Neural progenitor cell (in vitro differentiated cells): ENCODE measurements at regions not wholly inside any gene's neighbourhood (a gene's known extent, or its start where the extent isn't known, plus 50 kb on each side); places are given as distances from the start of the nearest gene placed in this dataset.
"Not testable (repeated sequence)": the region's sequence is repeated elsewhere in the genome, so short reads cannot be mapped to it uniquely, and the experiment has no call there.

Experiments used
- DNase-seq: peaks from one replicate; pipeline ENCODE4 v3.0.0-alpha.2; 2016; ENCODE audit warnings: low spot score
- H2AFZ ChIP-seq: fragments of 200-600 bp; sonication (generic); replicated peaks from 2 replicates; pipeline ENCODE4 v1.6.1; 2016; ENCODE audit warnings: antibody characterized with exemption
- H3F3A ChIP-seq: fragments of 200-600 bp; sonication (generic); 2 replicates; pipeline ENCODE4 v1.6.1; 2016; ENCODE audit warnings: antibody characterized with exemption, low read depth
- H3K27ac ChIP-seq: fragments of 200-600 bp; sonication (generic); 2 replicates; pipeline ENCODE4 v1.5.1; 2016; ENCODE audit warnings: mild to moderate bottlenecking
- H3K27me3 ChIP-seq: fragments of 200-600 bp; sonication (generic); 2 replicates; pipeline ENCODE4 v1.6.1; 2016; ENCODE audit warnings: mild to moderate bottlenecking, moderate library complexity
- H3K36me3 ChIP-seq: fragments of 200-600 bp; sonication (generic); 2 replicates; pipeline ENCODE4 v1.5.1; 2016
- H3K4me1 ChIP-seq: fragments of 200-600 bp; sonication (generic); 2 replicates; pipeline ENCODE4 v1.6.1; 2016; ENCODE audit warnings: mixed run types
- H3K4me2 ChIP-seq: fragments of 200-600 bp; sonication (generic); 2 replicates; pipeline ENCODE4 v1.6.1; 2016
- H3K4me3 ChIP-seq: fragments of 200-600 bp; sonication (generic); 2 replicates; pipeline ENCODE4 v1.5.1; 2016
- H3K79me2 ChIP-seq: fragments of 200-600 bp; sonication (generic); 2 replicates; pipeline ENCODE4 v1.6.1; 2016; ENCODE audit warnings: low read depth
- H3K9ac ChIP-seq: fragments of 200-600 bp; sonication (generic); 2 replicates; pipeline ENCODE4 v1.6.1; 2016
- H3K9me3 ChIP-seq: fragments of 200-600 bp; sonication (generic); 2 replicates; pipeline ENCODE4 v1.5.1; 2016; ENCODE audit warnings: low read depth
- H4K20me1 ChIP-seq: fragments of 200-600 bp; sonication (generic); 2 replicates; pipeline ENCODE4 v1.6.1; 2016; ENCODE audit warnings: low read depth
- H3K27ac Mint-ChIP-seq: 3 replicates; pipeline ENCODE4 v1.8.0; 2021; ENCODE audit warnings: mixed read lengths
- H3K27me3 Mint-ChIP-seq: 2 replicates; pipeline ENCODE4 v1.8.0; 2022; ENCODE audit warnings: low read depth, mild to moderate bottlenecking, inconsistent platforms, moderate library complexity, mixed read lengths; ENCODE audit not compliant: insufficient read depth
- H3K36me3 Mint-ChIP-seq: 3 replicates; pipeline ENCODE4 v1.8.0; 2021; ENCODE audit warnings: mixed read lengths
- H3K4me1 Mint-ChIP-seq: 3 replicates; pipeline ENCODE4 v1.8.0; 2021; ENCODE audit warnings: mixed read lengths
- H3K4me3 Mint-ChIP-seq: 3 replicates; pipeline ENCODE4 v1.8.0; 2021; ENCODE audit warnings: mild to moderate bottlenecking, moderate library complexity, mixed read lengths
- H3K9me3 Mint-ChIP-seq: 3 replicates; pipeline ENCODE4 v1.8.0; 2020; ENCODE audit warnings: mixed read lengths
- CTCF ChIP-seq: fragments of 200-600 bp; sonication (generic); IDR thresholded peaks from 2 replicates; pipeline ENCODE4 v1.5.1; 2017; ENCODE audit warnings: antibody characterized with exemption, mild to moderate bottlenecking
- EZH2 ChIP-seq: fragments of 200-600 bp; sonication (generic); IDR thresholded peaks from 2 replicates; pipeline ENCODE4 v1.6.1; 2017; ENCODE audit warnings: antibody characterized with exemption, mild to moderate bottlenecking, moderate library complexity
- EZH2phosphoT487 ChIP-seq: fragments of 200-600 bp; sonication (generic); IDR thresholded peaks from 2 replicates; pipeline ENCODE4 v1.6.1; 2017; ENCODE audit warnings: antibody characterized with exemption

GRCh38 chr10:34037499-34037898 lies 703.0 kb upstream of the NRP1 start:
- H2AFZ ChIP-seq: no peak overlapping the region
- no peak overlapping the region for H3K27ac ChIP-seq
- H3K79me2 ChIP-seq: no peaks in the 10 kb centered on the region
- Mint-ChIP-seq H3K36me3 (no peaks in the 10 kb centered on the region), H3K9me3 (peaks cover 5% of the 10 kb centered on the region), H3K4me3 (no peak overlapping the region), H3K4me1 (no peaks in the 10 kb centered on the region), H3K27me3 (peaks cover 4% of the 10 kb centered on the region), H3K27ac (no peak overlapping the region)
- DNase-seq: no peak
- no peaks in the 10 kb centered on the region for H3F3A ChIP-seq
- no peaks in the 10 kb centered on the region for H3K27me3 ChIP-seq
- H3K9ac ChIP-seq: no peak overlapping the region
- H3K9me3 ChIP-seq: no peaks in the 10 kb centered on the region
- H3K4me3 ChIP-seq: no peak overlapping the region
- H3K4me1 ChIP-seq: no peaks in the 10 kb centered on the region
- no peak overlapping the region for H3K4me2 ChIP-seq
- TF ChIP-seq EZH2: no peak
- no peak for TF ChIP-seq EZH2phosphoT487
- no peak for TF ChIP-seq CTCF
- no peaks in the 10 kb centered on the region for H3K36me3 ChIP-seq
- H4K20me1 ChIP-seq: no peaks in the 10 kb centered on the region

GRCh38 chr10:34035241-34035790 lies 700.8 kb upstream of the NRP1 start:
- not testable (repeated sequence) for DNase-seq, H3K36me3 ChIP-seq, H3K9me3 Mint-ChIP-seq

DNA sequence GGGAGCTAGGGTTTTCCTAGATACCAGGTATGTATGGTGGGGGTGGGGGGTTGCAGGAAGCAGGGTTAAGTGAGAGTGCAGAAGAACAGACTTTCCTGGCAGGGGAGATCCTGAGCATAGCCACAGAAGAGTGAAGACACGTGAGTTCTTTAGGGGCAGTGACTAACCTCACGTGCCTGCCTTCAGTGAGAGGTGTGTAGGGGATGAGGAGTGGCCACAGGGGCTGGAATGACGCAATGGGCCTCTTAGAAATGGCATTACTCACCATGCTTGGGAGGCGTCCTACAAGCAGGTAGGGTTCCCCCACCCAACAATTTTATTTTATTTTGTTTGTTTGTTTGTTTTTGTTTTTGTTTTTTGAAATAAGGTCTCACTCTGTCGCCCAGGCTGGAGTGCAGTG lies 698.6 kb upstream of the NRP1 start:
- no peaks in the 10 kb centered on the region for H3K36me3 Mint-ChIP-seq
- no peak overlapping the region for H3K4me2 ChIP-seq
- H3K4me3 Mint-ChIP-seq: no peak overlapping the region

More at GRCh38 chr10:34035241-34035790, 700.8 kb upstream of the NRP1 start:
- not testable (repeated sequence) for H3F3A ChIP-seq, H3K36me3 Mint-ChIP-seq, H3K4me2 ChIP-seq, H3K4me3 ChIP-seq, H3K4me1 ChIP-seq, H3K27me3 Mint-ChIP-seq, H3K79me2 ChIP-seq, H4K20me1 ChIP-seq, H3K9ac ChIP-seq, H3K9me3 ChIP-seq, H3K4me3 Mint-ChIP-seq, H3K4me1 Mint-ChIP-seq, H2AFZ ChIP-seq, H3K27ac ChIP-seq, H3K27me3 ChIP-seq, H3K27ac Mint-ChIP-seq

More for the DNA sequence above, 698.6 kb upstream of the NRP1 start:
- H2AFZ ChIP-seq: no peak overlapping the region
- no peak overlapping the region for H3K4me3 ChIP-seq
- H3K27ac ChIP-seq: no peak overlapping the region
- H3K9ac ChIP-seq: no peak overlapping the region
- Mint-ChIP-seq H3K4me1 (no peaks in the 10 kb centered on the region), H3K9me3 (peaks cover 5% of the 10 kb centered on the region), H3K27me3 (peaks cover 2% of the 10 kb centered on the region), H3K27ac (no peak overlapping the region)
- H3K9me3 ChIP-seq: no peaks in the 10 kb centered on the region
- no peaks in the 10 kb centered on the region for H3K79me2 ChIP-seq
- no peaks in the 10 kb centered on the region for H3K4me1 ChIP-seq
- no peak for DNase-seq
- no peak for TF ChIP-seq EZH2phosphoT487
- no peak for TF ChIP-seq EZH2
- TF ChIP-seq CTCF: no peak
- H3K36me3 ChIP-seq: no peaks in the 10 kb centered on the region
- H3F3A ChIP-seq: no peaks in the 10 kb centered on the region
- H4K20me1 ChIP-seq: no peaks in the 10 kb centered on the region
- H3K27me3 ChIP-seq: no peaks in the 10 kb centered on the region
